Stimulated activated CD8-positive, alpha-beta memory T cell treated with anti-CD3 and anti-CD28 coated beads, Interleukin-12 subunit alpha, Interleukin-12 subunit beta, amount 100 ng/mL, for 24 hours (primary cell): ENCODE measurements at regions not wholly inside any gene's neighbourhood (a gene's known extent, or its start where the extent isn't known, plus 50 kb on each side); places are given as distances from the start of the nearest gene placed in this dataset.
"Not testable (repeated sequence)": the region's sequence is repeated elsewhere in the genome, so short reads cannot be mapped to it uniquely, and the experiment has no call there.

Experiments
- DNase-seq: peaks from one replicate; pipeline ENCODE4 v3.0.0-alpha.2; 2020; ENCODE audit errors: extremely low read depth

- DNase-seq = no peak
These were observed 481.0 kb downstream of the EIPR1 start for GRCh38 chr2:2896643-2897042.

- DNase-seq = no peak
These were observed 481.6 kb downstream of the EIPR1 start for GRCh38 chr2:2896011-2896410.

- not testable (repeated sequence) for DNase-seq
These were observed 483.6 kb downstream of the EIPR1 start for GRCh38 chr2:2894011-2894410.

- no peak for DNase-seq
These were observed 484.7 kb downstream of the EIPR1 start for GRCh38 chr2:2892892-2893291.

- DNase-seq = no peak
These were observed 485.2 kb downstream of the EIPR1 start for GRCh38 chr2:2892378-2892777.

GRCh38 chr2:2890901-2891300 is 486.7 kb downstream of the EIPR1 start:
- DNase-seq = no peak

- no peak for DNase-seq
These were observed 487.4 kb downstream of the EIPR1 start for GRCh38 chr2:2890246-2890645.

GRCh38 chr2:2889646-2890045 is 488.0 kb downstream of the EIPR1 start:
- no peak for DNase-seq

GRCh38 chr2:2889141-2889540 is 488.5 kb downstream of the EIPR1 start:
- DNase-seq = no peak

- DNase-seq = no peak
These were observed 489.7 kb downstream of the EIPR1 start for GRCh38 chr2:2887772-2888387.

GRCh38 chr2:2886922-2887321 is 490.7 kb downstream of the EIPR1 start:
- no peak for DNase-seq

GRCh38 chr2:2881499-2881898 is 496.1 kb downstream of the EIPR1 start:
- DNase-seq = no peak

GRCh38 chr2:2880938-2881337 is 496.7 kb downstream of the EIPR1 start:
- DNase-seq = no peak

- DNase-seq = no peak
These were observed 497.8 kb downstream of the EIPR1 start for GRCh38 chr2:2879781-2880180.

GRCh38 chr2:2879071-2879470 is 498.5 kb downstream of the EIPR1 start:
- DNase-seq = no peak

GRCh38 chr2:2877427-2877826 is 500.2 kb downstream of the EIPR1 start:
- DNase-seq = no peak

GRCh38 chr2:2876331-2877221 is 501.0 kb downstream of the EIPR1 start:
- no peak for DNase-seq

- DNase-seq = no peak
These were observed 501.8 kb downstream of the EIPR1 start for GRCh38 chr2:2875831-2876230.

GRCh38 chr2:2875296-2875695 is 502.3 kb downstream of the EIPR1 start:
- no peak for DNase-seq

- DNase-seq = no peak
These were observed 502.8 kb downstream of the EIPR1 start for GRCh38 chr2:2874805-2875204.

- DNase-seq = no peak
These were observed 503.3 kb downstream of the EIPR1 start for GRCh38 chr2:2874341-2874740.

GRCh38 chr2:2873450-2873811 is 504.2 kb downstream of the EIPR1 start:
- no peak for DNase-seq

GRCh38 chr2:2872713-2873449 is 504.7 kb downstream of the EIPR1 start:
- DNase-seq = no peak
